HL-60 (cell line): ENCODE measurements at regions not wholly inside any gene's neighbourhood (a gene's known extent, or its start where the extent isn't known, plus 50 kb on each side); places are given as distances from the start of the nearest gene placed in this dataset.

Experiments
- CTCF ChIP-seq: IDR thresholded peaks from one replicate; pipeline ENCODE4 v1.5.1; 2011; ENCODE audit warnings: low read length, control low read depth, inconsistent platforms; ENCODE audit not compliant: insufficient read depth
- GABPA ChIP-seq: IDR thresholded peaks from 2 replicates; pipeline ENCODE4 v1.6.1; 2012; ENCODE audit warnings: low read depth
- REST ChIP-seq: IDR thresholded peaks from 2 replicates; pipeline ENCODE4 v1.6.1; 2012; ENCODE audit warnings: low read depth; ENCODE audit not compliant: insufficient replicate concordance

GRCh38 chr2:17232776-17233556 is 285.3 kb downstream of the RAD51AP2 start:
- TF ChIP-seq CTCF (no peak), GABPA (no peak), REST (no peak)
